HG03558 (cell line): ENCODE measurements at regions not wholly inside any gene's neighbourhood (a gene's known extent, or its start where the extent isn't known, plus 50 kb on each side); places are given as distances from the start of the nearest gene placed in this dataset.

Experiments used
- ATAC-seq: cut with Tn5 transposase; IDR thresholded peaks from one replicate; pipeline ENCODE4 v1.9.1; 2021; ENCODE audit warnings: moderate number of reproducible peaks; ENCODE audit not compliant: unreplicated experiment; ENCODE audit errors: extremely low read depth

GRCh38 chr14:101113835-101114725 lies 210.6 kb upstream of the RTL1 start:
- no peak for ATAC-seq

- no peak for ATAC-seq
These were observed 211.4 kb upstream of the RTL1 start for GRCh38 chr14:101114726-101115515.

GRCh38 chr14:101115652-101116051 lies 212.1 kb upstream of the RTL1 start:
- ATAC-seq: no peak

DNA sequence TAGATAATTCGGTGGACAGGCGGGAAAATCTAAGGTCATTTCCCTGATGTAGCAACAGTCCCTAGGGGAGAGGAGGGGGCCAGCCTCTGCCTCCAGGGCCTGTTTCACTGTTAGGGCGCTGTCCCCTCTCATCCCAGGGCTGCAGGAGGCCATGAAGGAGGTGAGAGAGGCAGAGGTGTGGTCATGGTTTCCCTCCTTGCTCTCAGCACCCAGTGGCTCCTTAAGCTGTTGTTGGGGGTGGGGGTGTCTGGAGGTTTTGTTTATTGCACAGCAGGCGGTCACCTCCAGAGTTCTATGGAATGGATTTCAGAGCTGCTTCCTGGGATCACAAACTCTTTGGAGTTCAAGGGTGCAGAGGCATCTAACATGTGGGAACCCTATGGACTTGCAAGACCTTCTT lies 212.5 kb upstream of the RTL1 start:
- ATAC-seq: no peak

GRCh38 chr14:101116486-101117130 lies 213.1 kb upstream of the RTL1 start:
- no peak for ATAC-seq

DNA sequence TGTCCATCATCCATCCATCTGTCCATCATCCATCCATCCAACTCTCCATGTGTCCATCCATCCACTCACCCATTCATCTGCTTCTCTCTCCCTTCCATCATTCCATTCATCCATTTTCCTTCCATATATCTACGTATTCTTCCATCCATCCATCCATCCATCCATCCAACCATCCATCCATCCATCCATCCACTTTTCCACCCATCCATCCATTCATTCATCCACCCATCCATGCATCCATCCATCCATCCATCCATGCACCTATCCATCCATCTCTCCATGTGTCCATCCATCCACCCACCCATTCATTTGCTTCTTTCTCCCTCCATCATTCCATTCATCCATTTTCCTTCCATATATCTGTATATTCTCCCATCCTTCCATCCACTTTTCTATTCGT lies 214.0 kb upstream of the RTL1 start:
- ATAC-seq: no peak

DNA sequence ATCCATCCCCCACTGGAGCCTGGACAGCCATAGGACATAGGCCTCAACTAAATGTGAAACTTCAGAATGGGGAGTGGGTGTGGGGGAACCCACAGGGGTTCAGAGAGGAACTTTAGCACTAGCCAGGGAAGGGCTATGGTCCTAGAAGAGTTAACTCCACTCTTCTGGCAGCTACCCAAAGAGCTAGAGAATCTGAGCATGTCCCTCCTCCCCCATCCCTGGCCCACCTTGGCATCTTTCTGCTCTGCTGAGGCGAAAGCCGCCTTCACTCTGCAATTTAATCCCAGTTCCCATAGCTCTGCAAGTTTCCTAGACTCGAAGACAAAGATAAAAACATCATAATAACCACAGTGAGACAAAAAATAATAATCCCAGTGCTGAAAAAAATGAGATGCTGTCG lies 214.7 kb upstream of the RTL1 start:
- ATAC-seq: no peak

GRCh38 chr14:101118746-101119591 lies 215.4 kb upstream of the RTL1 start:
- no peak for ATAC-seq

- ATAC-seq: no peak
These were observed 216.5 kb upstream of the RTL1 start for GRCh38 chr14:101119830-101120571.

DNA sequence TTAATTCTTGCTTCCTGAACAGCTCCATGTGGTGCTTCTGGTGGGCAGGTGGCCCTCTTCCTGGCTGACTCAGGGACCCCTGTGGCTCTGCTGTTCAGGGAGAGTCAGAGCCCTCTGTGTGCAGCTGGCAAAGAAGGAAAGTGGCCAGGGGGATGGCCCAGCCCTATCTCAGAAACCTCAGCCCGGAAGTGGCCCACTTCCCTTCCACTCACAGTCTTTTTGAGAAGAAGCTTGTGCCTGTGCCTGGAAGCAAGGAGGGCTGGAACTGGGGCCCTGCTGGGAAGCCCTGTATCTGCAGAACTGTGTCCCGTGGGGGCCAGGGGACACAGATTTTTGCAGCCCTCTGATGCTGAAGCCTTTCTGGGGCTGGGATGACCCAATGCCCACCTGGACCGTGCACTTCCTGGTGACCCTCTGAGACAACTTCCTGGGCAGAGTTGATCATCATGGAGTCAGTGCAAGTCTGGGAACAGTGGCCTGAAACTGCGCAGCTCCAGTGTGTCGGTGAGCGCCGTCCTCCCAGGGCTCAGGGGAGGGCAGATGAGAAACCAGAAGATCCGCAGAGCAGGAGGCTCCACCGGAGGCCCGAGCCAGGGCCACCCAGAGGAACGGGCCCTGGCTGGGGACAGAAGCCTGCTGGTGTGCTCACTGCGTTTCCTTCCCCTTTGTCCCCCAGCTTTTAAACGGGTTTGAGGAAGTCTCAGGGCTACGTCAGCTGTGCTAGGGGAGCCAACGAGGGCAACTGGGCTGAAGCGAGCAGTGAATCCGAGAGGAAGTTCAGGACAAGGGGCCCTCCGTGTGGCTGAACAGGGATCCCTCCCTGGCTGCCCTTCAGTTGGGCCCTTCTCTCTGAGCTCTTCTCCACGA lies 217.4 kb upstream of the RTL1 start:
- ATAC-seq: no peak

DNA sequence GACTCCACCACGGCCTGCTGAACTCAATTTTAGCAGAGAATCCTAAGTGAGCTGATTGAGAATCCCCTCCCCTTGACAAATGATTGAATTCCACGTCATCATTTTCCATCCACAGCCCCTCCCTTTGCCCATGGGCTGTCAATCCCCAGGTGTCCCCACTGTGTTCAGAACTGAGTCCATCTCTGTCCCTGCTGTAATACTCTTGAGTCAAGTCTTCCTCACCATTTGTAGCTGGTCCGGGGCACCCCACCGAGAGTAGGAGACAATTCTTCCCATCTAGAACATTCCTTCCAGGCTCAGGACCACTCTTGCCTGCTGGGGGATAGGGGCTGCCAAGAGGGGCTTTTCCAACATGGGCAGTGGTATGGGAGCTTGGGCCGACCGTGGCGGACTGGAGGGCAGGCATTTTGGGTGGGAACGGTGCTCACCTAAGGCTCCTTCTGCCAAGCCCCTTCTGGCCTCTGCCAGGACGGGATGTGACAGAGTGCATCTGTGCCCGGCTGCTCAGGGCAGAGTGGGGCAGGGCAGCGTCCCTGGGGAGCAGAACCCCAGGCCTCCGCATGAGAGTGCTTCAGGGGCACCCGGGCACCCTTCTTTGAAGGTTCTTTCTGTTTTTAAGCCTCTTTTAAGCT lies 218.1 kb upstream of the RTL1 start:
- no peak for ATAC-seq

DNA sequence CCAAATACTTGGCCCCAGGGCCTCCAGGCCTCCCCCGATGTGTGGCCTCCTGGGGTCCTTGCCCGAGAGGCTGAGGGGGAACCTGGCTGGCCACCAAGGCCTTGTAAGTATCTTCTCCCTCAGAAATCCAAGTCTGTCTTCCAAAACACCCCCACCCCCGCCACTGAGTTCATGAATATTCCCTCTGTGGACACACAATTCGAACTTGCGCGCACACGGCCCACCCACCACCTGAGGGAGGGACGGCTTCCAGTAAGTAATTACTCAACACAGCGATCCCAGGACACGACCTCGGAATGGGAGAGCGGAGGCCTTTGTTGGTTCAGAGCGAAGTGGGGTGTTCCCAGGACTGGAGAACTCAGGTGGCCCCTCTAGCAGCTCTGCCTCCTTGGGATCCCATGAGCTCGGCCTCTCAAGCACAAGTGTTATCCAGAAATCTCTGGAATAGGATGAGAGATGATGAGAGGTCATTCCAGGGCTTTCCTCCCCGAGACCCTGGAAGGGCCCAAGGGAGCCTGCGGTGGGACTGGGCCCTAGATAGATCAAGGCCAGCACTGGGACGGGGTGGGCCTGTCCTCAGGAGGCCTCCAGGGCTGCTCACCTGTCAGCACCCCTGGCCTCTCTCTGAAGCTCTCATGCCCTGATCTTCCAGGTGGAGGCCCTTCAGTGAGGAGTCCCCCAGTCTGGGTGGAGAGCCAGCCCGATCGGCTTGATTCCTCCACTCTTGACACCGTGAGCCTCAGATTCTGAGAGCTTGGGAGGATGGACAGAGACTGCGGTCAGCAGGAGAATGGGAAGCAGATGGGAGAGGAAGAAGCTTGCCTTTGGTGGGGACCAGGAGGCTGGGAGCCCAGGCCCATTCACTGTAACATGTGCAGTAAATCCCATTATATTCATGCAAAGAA lies 219.0 kb upstream of the RTL1 start:
- no peak for ATAC-seq

- ATAC-seq: no peak
These were observed 220.3 kb upstream of the RTL1 start for GRCh38 chr14:101123618-101124510.

GRCh38 chr14:101124815-101125214 lies 221.3 kb upstream of the RTL1 start:
- ATAC-seq: no peak

DNA sequence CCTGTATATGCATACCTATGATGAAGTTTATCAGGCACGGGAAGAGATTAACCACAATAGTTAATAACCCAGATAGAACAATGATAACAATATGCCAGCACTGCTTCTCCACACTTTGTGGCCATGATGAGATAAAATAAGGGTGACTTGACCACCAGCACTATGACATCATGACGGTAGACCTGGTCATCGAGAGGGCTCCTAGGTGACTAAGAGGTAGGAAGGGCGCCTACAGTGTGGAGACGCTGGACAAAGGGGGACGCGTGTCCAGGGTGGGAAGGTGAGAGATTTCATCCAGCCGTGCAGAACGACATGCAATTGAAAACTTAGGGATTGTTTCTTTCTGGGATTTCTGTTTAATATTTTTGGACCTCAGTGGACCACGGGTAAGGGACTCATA lies 221.8 kb upstream of the RTL1 start:
- no peak for ATAC-seq
